ENCODE measurements at regions not wholly inside any gene's neighbourhood (a gene's known extent, or its start where the extent isn't known, plus 50 kb on each side); places are given as distances from the start of the nearest gene placed in this dataset.
"Not testable (repeated sequence)": the region's sequence is repeated elsewhere in the genome, so short reads cannot be mapped to it uniquely, and the experiment has no call there.

GRCh38 chr21:27372381-27372780 is 405.5 kb upstream of the ADAMTS5 start:
- DNase-seq (ENCODE audit: low spot score): no peak

GRCh38 chr21:27371975-27372331 is 405.1 kb upstream of the ADAMTS5 start:
- no peak for DNase-seq (ENCODE audit: low spot score)

GRCh38 chr21:27371115-27371974 is 404.5 kb upstream of the ADAMTS5 start:
- DNase-seq (ENCODE audit: low spot score): no peak

- DNase-seq (ENCODE audit: low spot score): no peak
Observed at GRCh38 chr21:27369978-27370571, 403.2 kb upstream of the ADAMTS5 start.

GRCh38 chr21:27369234-27369633 is 402.3 kb upstream of the ADAMTS5 start:
- DNase-seq (ENCODE audit: low spot score): no peak

- no peak for DNase-seq (ENCODE audit: low spot score)
Observed at GRCh38 chr21:27366646-27367235, 399.9 kb upstream of the ADAMTS5 start.

- no peak for DNase-seq (ENCODE audit: low spot score)
Observed at GRCh38 chr21:27366036-27366435, 399.1 kb upstream of the ADAMTS5 start.

GRCh38 chr21:27365394-27365793 is 398.5 kb upstream of the ADAMTS5 start:
- DNase-seq (ENCODE audit: low spot score): no peak

GRCh38 chr21:27363719-27364477 is 397.0 kb upstream of the ADAMTS5 start:
- DNase-seq (ENCODE audit: low spot score): no peak

GRCh38 chr21:27362249-27362648 is 395.4 kb upstream of the ADAMTS5 start:
- DNase-seq (ENCODE audit: low spot score): no peak

- DNase-seq (ENCODE audit: low spot score): no peak
Observed at GRCh38 chr21:27359141-27359540, 392.3 kb upstream of the ADAMTS5 start.

- DNase-seq (ENCODE audit: low spot score): no peak
Observed at GRCh38 chr21:27352885-27353284, 386.0 kb upstream of the ADAMTS5 start.

- no peak for DNase-seq (ENCODE audit: low spot score)
Observed at GRCh38 chr21:27346041-27346448, 379.2 kb upstream of the ADAMTS5 start.

- DNase-seq (ENCODE audit: low spot score): no peak
Observed at GRCh38 chr21:27339902-27340301, 373.0 kb upstream of the ADAMTS5 start.

GRCh38 chr21:27338007-27338406 is 371.1 kb upstream of the ADAMTS5 start:
- not testable (repeated sequence) for DNase-seq (ENCODE audit: low spot score)

GRCh38 chr21:27333096-27333495 is 366.2 kb upstream of the ADAMTS5 start:
- DNase-seq (ENCODE audit: low spot score): no peak

GRCh38 chr21:27329255-27329851 is 362.5 kb upstream of the ADAMTS5 start:
- no peak for DNase-seq (ENCODE audit: low spot score)

GRCh38 chr21:27326301-27326700 is 359.4 kb upstream of the ADAMTS5 start:
- no peak for DNase-seq (ENCODE audit: low spot score)

- DNase-seq (ENCODE audit: low spot score): no peak
Observed at GRCh38 chr21:27323331-27323730, 356.4 kb upstream of the ADAMTS5 start.

- no peak for DNase-seq (ENCODE audit: low spot score)
Observed at GRCh38 chr21:27321791-27322190, 354.9 kb upstream of the ADAMTS5 start.

GRCh38 chr21:27320868-27321267 is 354.0 kb upstream of the ADAMTS5 start:
- no peak for DNase-seq (ENCODE audit: low spot score)

- not testable (repeated sequence) for DNase-seq (ENCODE audit: low spot score)
Observed at GRCh38 chr21:27317601-27318000, 350.7 kb upstream of the ADAMTS5 start.

Measured in ecto neural progenitor cell (in vitro differentiated cells).